GM19351 (cell line): ENCODE measurements at regions not wholly inside any gene's neighbourhood (a gene's known extent, or its start where the extent isn't known, plus 50 kb on each side); places are given as distances from the start of the nearest gene placed in this dataset.
"Not testable (repeated sequence)": the region's sequence is repeated elsewhere in the genome, so short reads cannot be mapped to it uniquely, and the experiment has no call there.

Source experiments
- ATAC-seq: cut with Tn5 transposase; IDR thresholded peaks from one replicate; pipeline ENCODE4 v1.9.1; 2021; ENCODE audit warnings: mild to moderate bottlenecking, moderate library complexity; ENCODE audit not compliant: unreplicated experiment

GRCh38 chr2:59850554-59850953 is 702.9 kb downstream of the BCL11A start:
- no peak for ATAC-seq

GRCh38 chr2:59833941-59834340 is 719.5 kb downstream of the BCL11A start:
- no peak for ATAC-seq

DNA sequence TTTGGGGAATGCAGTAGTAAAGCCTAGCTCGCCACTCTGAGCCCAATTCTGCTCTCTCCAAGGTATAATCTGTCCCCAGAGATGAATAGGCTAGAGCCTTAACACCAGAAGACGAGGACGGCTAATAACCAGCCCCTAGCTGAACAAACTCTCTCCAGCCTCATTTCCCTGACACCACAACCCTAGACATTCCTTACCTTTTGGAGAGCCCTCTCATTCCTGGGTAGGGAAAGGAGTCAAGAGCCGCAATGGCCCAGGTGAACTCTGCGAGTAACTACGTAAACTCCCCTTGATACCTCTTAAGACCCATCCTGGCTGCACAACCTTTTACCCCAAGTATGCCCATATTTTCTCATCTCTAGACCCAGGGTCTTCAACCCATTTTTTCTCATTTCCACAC is 722.9 kb downstream of the BCL11A start:
- no peak for ATAC-seq

DNA sequence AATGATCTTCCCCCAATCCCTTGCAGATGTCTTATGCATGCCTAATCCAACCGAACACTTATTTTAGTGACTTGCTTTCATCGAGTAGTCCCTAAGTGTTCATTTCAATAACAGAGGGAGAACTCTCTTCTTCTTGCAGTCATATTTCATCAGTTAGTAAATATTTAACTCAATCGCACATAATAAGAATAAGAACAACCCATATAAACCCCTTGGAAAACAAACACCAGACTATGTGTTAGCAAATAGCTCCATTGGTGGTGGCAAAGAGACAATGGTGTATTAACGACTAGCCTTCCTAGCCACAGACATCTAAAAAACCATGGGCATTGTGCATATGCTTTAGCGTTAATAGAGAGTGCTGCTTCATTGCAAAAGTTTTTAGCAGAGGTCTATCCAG is 725.8 kb downstream of the BCL11A start:
- no peak for ATAC-seq

- no peak for ATAC-seq
These were observed 727.3 kb downstream of the BCL11A start for GRCh38 chr2:59826177-59826576.

DNA sequence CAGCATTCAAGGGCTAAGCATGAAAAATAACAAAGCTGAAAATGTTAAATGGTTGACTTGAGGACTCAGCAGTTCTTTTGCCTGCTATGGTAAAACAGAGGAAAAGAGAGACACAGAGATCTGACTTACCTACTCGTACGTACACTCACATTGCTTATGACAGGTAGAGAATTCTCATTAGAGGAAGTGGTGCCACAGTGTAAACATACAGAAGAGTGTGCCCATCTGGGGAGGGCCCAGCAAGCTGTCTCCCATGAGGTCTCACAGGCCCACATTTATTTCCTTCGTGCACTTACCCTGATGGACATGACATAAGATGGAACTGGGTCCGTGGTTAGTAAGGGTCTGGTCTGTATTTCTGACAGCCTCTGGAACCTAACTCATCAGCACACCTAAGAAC is 729.1 kb downstream of the BCL11A start:
- no peak for ATAC-seq

GRCh38 chr2:59816075-59816474 is 737.4 kb downstream of the BCL11A start:
- ATAC-seq: no peak

- ATAC-seq: not testable (repeated sequence)
These were observed 743.2 kb downstream of the BCL11A start for GRCh38 chr2:59810283-59810682.

DNA sequence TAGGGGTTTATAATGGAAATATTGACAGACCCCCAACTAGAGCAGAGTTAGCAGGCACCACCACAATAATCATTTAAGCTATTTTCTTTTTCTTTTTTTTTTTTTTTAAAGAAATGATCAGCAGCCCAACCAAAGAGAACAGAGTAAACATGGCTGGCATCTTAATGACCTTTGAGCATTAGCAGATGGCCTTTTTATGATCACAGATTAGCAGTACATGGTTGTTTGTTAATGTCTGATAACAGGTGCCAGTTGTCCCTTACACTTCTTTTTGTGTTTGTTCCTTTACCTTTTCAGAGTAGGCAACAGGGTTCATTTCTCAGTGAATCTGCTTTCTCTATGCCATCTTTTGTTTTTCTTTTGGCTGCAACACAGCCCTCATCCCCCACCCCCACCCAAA is 747.0 kb downstream of the BCL11A start:
- ATAC-seq: no peak

DNA sequence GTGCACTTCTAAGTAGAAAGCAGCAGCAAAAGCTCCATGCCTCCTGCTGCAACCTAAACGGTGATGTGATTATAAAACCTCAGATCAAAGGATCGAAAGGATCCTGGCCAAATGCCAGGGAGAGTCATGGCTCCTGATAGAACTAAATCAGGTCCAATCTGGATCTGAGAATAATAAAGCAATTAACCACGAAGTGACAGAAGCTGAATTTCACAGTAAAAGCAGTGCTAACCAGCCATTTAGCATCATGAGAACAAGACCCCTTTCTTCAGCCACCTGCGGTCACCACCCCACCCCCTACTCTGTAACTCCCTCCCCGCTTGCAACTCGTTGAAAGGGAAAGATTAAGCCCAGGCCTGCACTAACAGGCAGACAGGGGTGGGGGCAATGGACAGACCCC is 748.7 kb downstream of the BCL11A start:
- no peak for ATAC-seq

- ATAC-seq: no peak
These were observed 749.9 kb downstream of the BCL11A start for GRCh38 chr2:59803586-59803985.

- ATAC-seq: no peak
These were observed 754.7 kb downstream of the BCL11A start for GRCh38 chr2:59798687-59799232.

- ATAC-seq: no peak
These were observed 762.3 kb downstream of the BCL11A start for GRCh38 chr2:59791004-59791618.

GRCh38 chr2:59790186-59791003 is 763.1 kb downstream of the BCL11A start:
- no peak for ATAC-seq

GRCh38 chr2:59789523-59789922 is 763.9 kb downstream of the BCL11A start:
- no peak for ATAC-seq

- no peak for ATAC-seq
These were observed 766.4 kb downstream of the BCL11A start for GRCh38 chr2:59787095-59787494.

DNA sequence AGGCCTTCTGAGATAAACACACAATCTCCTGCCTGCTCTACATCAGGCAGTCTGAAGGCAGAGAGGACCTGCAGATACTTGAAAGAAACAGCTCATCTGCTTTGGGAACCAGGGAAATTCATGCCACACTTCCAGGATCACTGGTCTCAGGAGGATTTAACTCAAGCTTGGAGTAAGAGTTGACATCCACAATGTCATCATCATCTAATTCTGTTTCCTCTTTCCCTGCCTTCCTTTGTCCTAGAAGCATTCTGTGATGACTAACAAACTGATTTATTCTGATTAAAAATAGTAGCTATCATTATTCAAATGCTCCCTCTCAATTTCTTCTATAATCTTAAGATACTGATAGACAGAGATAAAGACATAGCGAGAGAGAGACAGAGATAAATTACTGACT is 766.8 kb downstream of the BCL11A start:
- ATAC-seq: no peak

- no peak for ATAC-seq
These were observed 773.9 kb downstream of the BCL11A start for GRCh38 chr2:59779571-59779970.

- ATAC-seq: no peak
These were observed 776.3 kb downstream of the BCL11A start for GRCh38 chr2:59777120-59777519.

GRCh38 chr2:59776726-59777008 is 776.8 kb downstream of the BCL11A start:
- no peak for ATAC-seq

DNA sequence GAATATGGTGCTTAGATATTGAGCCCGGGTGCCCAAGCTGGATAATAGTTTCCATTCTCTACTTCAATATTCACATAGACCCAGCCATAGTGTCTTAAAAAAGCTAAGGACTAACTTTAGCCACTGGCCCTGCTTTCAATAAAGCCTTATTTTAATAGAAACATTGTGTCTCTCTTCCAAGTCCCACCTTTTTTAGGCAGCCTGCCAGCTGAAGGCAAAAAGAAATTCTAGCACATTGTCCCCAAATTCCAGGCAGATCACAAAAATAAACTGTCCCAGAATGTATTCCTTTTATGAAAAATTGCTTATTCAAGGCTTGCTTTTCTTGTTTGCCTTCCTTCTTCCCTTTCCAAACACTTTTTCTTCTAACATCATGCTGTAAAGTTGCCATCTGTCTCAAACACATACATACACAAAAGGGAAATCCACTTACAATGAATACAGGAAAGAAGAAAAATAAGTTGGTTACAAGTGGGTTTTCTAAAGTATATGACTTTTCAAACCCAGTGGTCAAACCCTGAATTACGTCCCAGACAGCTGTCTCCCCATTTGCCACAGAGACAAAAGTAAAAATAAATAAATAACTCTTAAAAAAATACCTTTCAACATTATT is 778.5 kb downstream of the BCL11A start:
- no peak for ATAC-seq

- ATAC-seq: no peak
These were observed 782.8 kb downstream of the BCL11A start for GRCh38 chr2:59770651-59771050.
